WI38 (cell line): ENCODE measurements at regions not wholly inside any gene's neighbourhood (a gene's known extent, or its start where the extent isn't known, plus 50 kb on each side); places are given as distances from the start of the nearest gene placed in this dataset.
"Not testable (repeated sequence)": the region's sequence is repeated elsewhere in the genome, so short reads cannot be mapped to it uniquely, and the experiment has no call there.

Source experiments
- H3K4me3 ChIP-seq: 2 replicates; pipeline ENCODE4 v1.5.1; 2011; ENCODE audit warnings: low read depth, mild to moderate bottlenecking, control low read depth, low read length
- CTCF ChIP-seq: IDR thresholded peaks from 2 replicates; pipeline ENCODE4 v1.5.1; 2012; ENCODE audit warnings: low read depth, mild to moderate bottlenecking, control low read depth, low read length

- TF ChIP-seq CTCF: no peak
- H3K4me3 ChIP-seq: no peak overlapping the region
These were observed 483.8 kb upstream of the EYS start for GRCh38 chr6:66190858-66191257.

GRCh38 chr6:66189915-66190314 is 482.9 kb upstream of the EYS start:
- no peak for TF ChIP-seq CTCF
- no peak overlapping the region for H3K4me3 ChIP-seq

GRCh38 chr6:66186756-66187155 is 479.7 kb upstream of the EYS start:
- TF ChIP-seq CTCF: no peak

GRCh38 chr6:66184091-66184490 is 477.1 kb upstream of the EYS start:
- no peak overlapping the region for H3K4me3 ChIP-seq
- no peak for TF ChIP-seq CTCF

More at GRCh38 chr6:66186756-66187155, 479.7 kb upstream of the EYS start:
- H3K4me3 ChIP-seq: no peak overlapping the region

GRCh38 chr6:66179361-66179760 is 472.3 kb upstream of the EYS start:
- no peak overlapping the region for H3K4me3 ChIP-seq
- no peak for TF ChIP-seq CTCF

- TF ChIP-seq CTCF: no peak
- H3K4me3 ChIP-seq: no peak overlapping the region
These were observed 466.6 kb upstream of the EYS start for GRCh38 chr6:66173587-66173986.

GRCh38 chr6:66166713-66167112 is 459.7 kb upstream of the EYS start:
- H3K4me3 ChIP-seq: not testable (repeated sequence)

GRCh38 chr6:66161546-66162108 is 454.6 kb upstream of the EYS start:
- no peak overlapping the region for H3K4me3 ChIP-seq
- TF ChIP-seq CTCF: no peak
